Gastroesophageal sphincter (tissue), 4 donors: ENCODE measurements at regions not wholly inside any gene's neighbourhood (a gene's known extent, or its start where the extent isn't known, plus 50 kb on each side); places are given as distances from the start of the nearest gene placed in this dataset.

Experiments
- ATAC-seq: fragments of 150-250 bp; one replicate; pipeline ENCODE4 v1.9.1; 2016; ENCODE audit warnings: mild to moderate bottlenecking, moderate library complexity
- H3K27ac ChIP-seq, 4 donors: fragments of 200-600 bp; sonication (generic) in 3 of 4; 1 replicate in 3 of 4; 2 replicates in 1 of 4; pipeline ENCODE4 v1.5.1; 2016 to 2019
- H3K27me3 ChIP-seq: fragments of 200-600 bp; sonication (generic); one replicate; pipeline ENCODE4 v1.5.1; 2019
- H3K36me3 ChIP-seq, 2 donors: fragments of 200-600 bp; sonication (generic); one replicate each; pipeline ENCODE4 v1.5.1; 2019; ENCODE audit warnings: control low read depth in 1 of 2
- H3K4me1 ChIP-seq, 3 donors: fragments of 200-600 bp; sonication (generic); 1 replicate in 2 of 3; 2 replicates in 1 of 3; pipeline ENCODE4 v1.5.1; 2016 to 2019; ENCODE audit warnings: control low read depth in 2 of 3
- H3K4me3 ChIP-seq, 2 donors: fragments of 200-600 bp; sonication (generic); one replicate each; pipeline ENCODE4 v1.5.1; 2019; ENCODE audit warnings: mild to moderate bottlenecking in 1 of 2, moderate library complexity in 1 of 2
- H3K9me3 ChIP-seq, 3 donors: fragments of 200-600 bp; sonication (generic); one replicate each; pipeline ENCODE4 v1.5.1; 2017 to 2019; ENCODE audit warnings: control low read depth in 2 of 3
- EP300 ChIP-seq: sonication (generic); formaldehyde crosslinking; IDR thresholded peaks from one replicate; pipeline ENCODE4 v1.6.1; 2017; ENCODE audit warnings: antibody characterized with exemption, mild to moderate bottlenecking
- POLR2A ChIP-seq, 2 donors: fragments of 450-650 bp; IDR thresholded peaks; one replicate each; pipeline ENCODE4 v1.6.1; 2017; ENCODE audit warnings: antibody characterized with exemption in 2 of 2, mild to moderate bottlenecking in 2 of 2, moderate library complexity in 1 of 2
- POLR2AphosphoS5 ChIP-seq: sonication (generic); formaldehyde crosslinking; IDR thresholded peaks from one replicate; pipeline ENCODE4 v1.6.1; 2017; ENCODE audit warnings: antibody characterized with exemption
- WGBS, 2 donors: methylation state at CpG; one replicate each; pipeline ENCODE4 v1.1.5; 2018; ENCODE audit warnings: low coverage in 1 of 2; 5-methylcytosine and 5-hydroxymethylcytosine counted together
- TF ChIP-seq, protein P1 (sequence below), 4 experiments: fragments of 200-600 bp in 2 of 4; fragments of 450-650 bp in 2 of 4; sonication (generic) in 1 of 4; IDR thresholded peaks; one replicate each; pipeline ENCODE4 v1.5.1; 2017 to 2019; ENCODE audit warnings: antibody characterized with exemption in 4 of 4, mild to moderate bottlenecking in 2 of 4, moderate library complexity in 2 of 4

GRCh38 chr22:48827268-48827846, 1000.3 kb downstream of the BRD1 start:
- no peak for ATAC-seq
- H3K27me3 ChIP-seq, result peaks cover 77% of the 10 kb centered on the region
- TF ChIP-seq POLR2AphosphoS5 (no peak), POLR2A (IDR thresholded peaks at IDR 0.05) (no peak), EP300 (no peak)

DNA sequence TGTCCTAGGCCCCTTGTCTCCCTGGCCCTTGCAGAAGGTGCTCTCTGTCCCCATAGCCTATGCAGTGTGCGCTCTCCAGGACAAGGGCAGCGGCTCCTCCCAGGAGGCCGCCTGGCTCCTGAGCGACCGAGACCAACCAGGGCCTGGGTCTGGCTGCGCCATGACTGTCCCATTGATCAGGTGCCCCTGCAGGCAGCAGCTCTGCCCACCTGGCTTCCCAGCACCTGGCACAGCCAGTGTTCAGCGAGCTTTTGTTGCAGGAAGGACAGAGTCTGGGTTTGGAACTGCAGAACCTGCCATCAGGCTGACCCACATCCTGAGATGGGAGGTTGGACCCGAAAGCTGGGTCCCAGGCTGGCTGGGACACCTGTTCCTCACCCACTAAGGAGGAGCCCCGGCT, 1001.1 kb downstream of the BRD1 start:
- H3K27ac ChIP-seq, result no peak overlapping the region
- H3K4me1 ChIP-seq, result no peaks in the 10 kb centered on the region
- TF ChIP-seq, protein P1, sequence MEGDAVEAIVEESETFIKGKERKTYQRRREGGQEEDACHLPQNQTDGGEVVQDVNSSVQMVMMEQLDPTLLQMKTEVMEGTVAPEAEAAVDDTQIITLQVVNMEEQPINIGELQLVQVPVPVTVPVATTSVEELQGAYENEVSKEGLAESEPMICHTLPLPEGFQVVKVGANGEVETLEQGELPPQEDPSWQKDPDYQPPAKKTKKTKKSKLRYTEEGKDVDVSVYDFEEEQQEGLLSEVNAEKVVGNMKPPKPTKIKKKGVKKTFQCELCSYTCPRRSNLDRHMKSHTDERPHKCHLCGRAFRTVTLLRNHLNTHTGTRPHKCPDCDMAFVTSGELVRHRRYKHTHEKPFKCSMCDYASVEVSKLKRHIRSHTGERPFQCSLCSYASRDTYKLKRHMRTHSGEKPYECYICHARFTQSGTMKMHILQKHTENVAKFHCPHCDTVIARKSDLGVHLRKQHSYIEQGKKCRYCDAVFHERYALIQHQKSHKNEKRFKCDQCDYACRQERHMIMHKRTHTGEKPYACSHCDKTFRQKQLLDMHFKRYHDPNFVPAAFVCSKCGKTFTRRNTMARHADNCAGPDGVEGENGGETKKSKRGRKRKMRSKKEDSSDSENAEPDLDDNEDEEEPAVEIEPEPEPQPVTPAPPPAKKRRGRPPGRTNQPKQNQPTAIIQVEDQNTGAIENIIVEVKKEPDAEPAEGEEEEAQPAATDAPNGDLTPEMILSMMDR (IDR thresholded peaks at IDR 0.05), result no peak
- TF ChIP-seq POLR2AphosphoS5 (no peak), EP300 (no peak), POLR2A (IDR thresholded peaks at IDR 0.05) (no peak)
- WGBS, 2 donors, result no CpG with 5 or more reads among the region's 9 CpGs
- H3K4me3 ChIP-seq, result no peak overlapping the region
- no peaks in the 10 kb centered on the region for H3K36me3 ChIP-seq
- peaks cover 0 to 17% (median 0%) of the 10 kb centered on the region in 3 donors for H3K9me3 ChIP-seq
- no peak for ATAC-seq
- H3K27me3 ChIP-seq, result peaks cover 83% of the 10 kb centered on the region

More at GRCh38 chr22:48827268-48827846, 1000.3 kb downstream of the BRD1 start:
- H3K4me1 ChIP-seq, result no peaks in the 10 kb centered on the region
- H3K9me3 ChIP-seq, result peaks cover 0 to 26% (median 0%) of the 10 kb centered on the region in 3 donors
- no peak overlapping the region for H3K27ac ChIP-seq
- whole genome bisulfite sequencing, 2 donors, result 27 to 43% methylated on average over 17 to 18 of the region's 18 CpGs
- no peaks in the 10 kb centered on the region for H3K36me3 ChIP-seq
- no peak overlapping the region for H3K4me3 ChIP-seq

DNA sequence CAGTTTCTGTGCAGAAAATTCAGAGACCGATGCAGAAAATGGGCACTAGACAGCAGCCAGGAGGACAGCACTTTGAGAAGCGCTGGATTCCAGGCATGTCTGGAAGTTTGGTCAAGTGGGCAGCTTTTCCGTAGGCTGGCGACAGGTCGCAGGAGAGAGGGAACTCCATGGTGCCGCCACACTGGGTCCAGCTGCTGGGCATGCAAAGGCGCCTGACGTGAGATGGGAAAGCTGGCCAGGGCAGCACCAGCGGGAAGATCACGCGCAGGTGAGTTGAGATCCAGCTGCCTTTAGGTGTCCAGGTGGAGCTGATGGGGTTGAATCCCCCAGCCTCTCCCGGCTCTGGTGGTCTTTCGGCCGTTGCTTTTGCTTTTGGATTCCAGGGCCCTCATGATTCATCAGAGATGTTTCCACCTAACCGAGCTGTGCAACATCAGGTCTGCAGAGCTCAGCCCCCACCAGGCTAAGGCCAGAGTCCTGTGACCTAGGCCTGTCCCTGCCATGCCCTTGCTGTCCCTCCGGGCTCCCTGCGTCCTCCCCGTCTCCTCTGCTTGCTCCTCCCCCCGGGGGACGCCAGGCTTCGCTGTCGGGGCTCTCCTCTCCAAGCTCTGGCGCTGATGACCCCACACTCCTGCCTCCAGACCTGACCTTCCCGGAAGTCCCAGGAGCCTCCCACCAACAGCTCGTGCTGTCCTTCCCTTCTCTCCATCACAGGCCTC, 1001.7 kb downstream of the BRD1 start:
- Histone ChIP-seq H3K27ac (no peak overlapping the region), H3K36me3 (no peaks in the 10 kb centered on the region), H3K4me3 (no peak overlapping the region), H3K9me3 (peaks cover 0 to 12% (median 0%) of the 10 kb centered on the region in 3 donors), H3K4me1 (no peaks in the 10 kb centered on the region), H3K27me3 (peaks cover 88% of the 10 kb centered on the region)
- TF ChIP-seq, protein P1 (IDR thresholded peaks at IDR 0.05), result no peak
- TF ChIP-seq POLR2AphosphoS5, result no peak
- TF ChIP-seq POLR2A (IDR thresholded peaks at IDR 0.05), result no peak
- TF ChIP-seq EP300, result no peak
- no peak for ATAC-seq
- 60 to 71% methylated on average over 2 to 15 of the region's 25 CpGs for WGBS, 2 donors

DNA sequence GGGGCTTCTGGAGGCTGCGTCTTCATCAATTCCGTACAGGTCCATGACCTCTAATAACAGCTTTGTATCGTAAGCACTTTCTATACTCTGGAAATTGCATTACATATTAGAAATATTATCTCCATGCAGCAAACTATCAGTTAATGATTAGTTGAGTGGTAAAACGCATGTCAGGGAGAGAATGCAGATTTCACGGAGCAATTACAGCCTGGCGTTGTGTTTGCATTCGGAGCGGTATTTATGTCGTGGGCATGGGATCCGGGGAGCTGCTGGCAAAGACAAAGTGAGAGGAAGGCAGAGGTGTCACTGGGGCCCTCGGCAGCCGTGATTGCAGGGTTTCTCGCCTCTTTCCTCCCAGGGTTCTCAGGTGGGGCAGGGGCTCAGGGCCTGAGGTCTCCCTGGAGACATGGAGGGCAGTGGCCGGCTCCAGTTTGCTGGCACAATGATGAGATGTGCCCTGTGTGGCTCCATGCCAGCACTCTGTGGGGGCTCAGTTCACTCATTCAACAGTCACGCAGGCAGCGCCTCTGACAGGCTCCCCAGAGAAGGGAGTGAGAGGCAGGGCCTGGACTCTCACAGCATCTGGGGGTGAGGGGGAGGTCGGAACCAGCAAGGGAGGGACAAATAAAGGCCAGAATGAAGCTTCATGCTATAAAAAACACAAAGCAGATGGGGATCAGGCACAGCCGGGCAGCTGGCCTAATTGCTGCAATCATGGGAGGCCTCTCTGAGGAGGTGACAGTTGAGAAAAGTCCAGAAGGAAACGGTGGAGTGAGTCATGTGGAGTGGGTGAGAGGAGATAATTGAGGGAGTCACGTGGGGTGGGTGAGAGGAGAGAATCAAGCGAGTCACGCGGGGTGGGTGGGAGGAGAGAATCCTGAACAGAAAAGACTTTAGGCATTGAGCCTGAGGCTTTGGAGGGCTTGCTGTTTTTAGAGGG, 1002.7 kb downstream of the BRD1 start:
- Histone ChIP-seq H3K4me3 (no peak overlapping the region), H3K4me1 (no peaks in the 10 kb centered on the region), H3K27ac (no peak overlapping the region), H3K36me3 (no peaks in the 10 kb centered on the region), H3K27me3 (peaks cover 95% of the 10 kb centered on the region), H3K9me3 (peaks cover 0 to 2% (median 0%) of the 10 kb centered on the region in 3 donors)
- TF ChIP-seq EP300 (no peak), POLR2A (IDR thresholded peaks at IDR 0.05) (no peak), POLR2AphosphoS5 (no peak)
- TF ChIP-seq, protein P1 (IDR thresholded peaks at IDR 0.05), result no peak
- WGBS, 2 donors, result 48 to 54% methylated on average over 10 to 16 of the region's 23 CpGs
- ATAC-seq, result no peak

DNA sequence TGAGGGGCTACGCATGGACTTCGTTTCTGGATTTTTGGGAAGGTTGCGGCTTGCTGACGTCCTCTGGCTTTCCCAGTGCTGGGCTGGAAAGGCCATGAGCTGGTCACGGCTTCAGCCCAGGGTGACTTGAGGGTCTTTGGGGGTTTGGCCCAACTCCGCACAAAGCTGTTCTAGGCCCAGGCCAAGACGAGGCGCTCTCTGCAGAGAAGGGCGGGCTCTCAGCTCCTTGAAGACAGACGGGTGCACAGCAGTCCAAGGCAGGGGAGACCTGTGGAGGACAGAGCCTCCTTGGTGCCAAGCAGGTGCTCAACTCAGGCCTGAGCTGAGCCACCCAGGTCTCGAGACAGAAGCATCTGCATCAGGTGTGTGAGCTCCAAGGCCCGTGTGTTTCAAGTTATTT, 1003.7 kb downstream of the BRD1 start:
- no peak for ATAC-seq
- Histone ChIP-seq H3K4me3 (no peak overlapping the region), H3K9me3 (no peaks in the 10 kb centered on the region), H3K4me1 (no peaks in the 10 kb centered on the region), H3K36me3 (no peaks in the 10 kb centered on the region), H3K27ac (no peak overlapping the region), H3K27me3 (peaks cover 95% of the 10 kb centered on the region)
- TF ChIP-seq, protein P1 (IDR thresholded peaks at IDR 0.05), result no peak
- TF ChIP-seq EP300 (no peak), POLR2A (IDR thresholded peaks at IDR 0.05) (no peak), POLR2AphosphoS5 (no peak)
- 78% methylated on average over 5 of the region's 12 CpGs; no CpG with 5 or more reads in 1 of the 2 donors for WGBS, 2 donors
